ENCODE measurements at regions not wholly inside any gene's neighbourhood (a gene's known extent, or its start where the extent isn't known, plus 50 kb on each side); places are given as distances from the start of the nearest gene placed in this dataset.

DNA sequence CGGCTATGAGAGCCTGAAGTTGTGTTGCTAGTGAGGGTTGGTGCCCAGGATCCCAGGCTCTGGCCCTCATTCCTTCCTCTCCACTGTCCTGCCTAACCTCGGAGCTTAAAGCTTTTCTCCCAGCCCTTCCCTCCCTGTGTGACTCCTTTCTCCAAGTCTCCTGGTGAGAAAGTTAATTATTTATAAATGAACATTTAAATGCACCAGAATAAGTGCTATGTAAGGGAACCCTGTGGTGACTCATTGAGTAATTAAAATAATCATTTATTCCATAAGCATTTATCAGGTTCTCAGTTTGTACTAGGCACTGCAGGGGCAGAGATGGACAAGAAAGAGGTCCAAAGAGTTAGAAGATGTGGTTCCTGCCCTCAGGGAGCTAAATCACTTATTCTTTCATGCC lies 89.1 kb upstream of the ISX start:
- no peak for DNase-seq (ENCODE audit: insufficient read length, low spot score)
- FAIRE-seq = no peak
- TF ChIP-seq PAX5 (IDR thresholded peaks at IDR 0.05; ENCODE audit: insufficient read depth, low read length, severe bottlenecking) (no peak), SPI1 (IDR thresholded peaks at IDR 0.05; ENCODE audit: low read depth, low read length) (no peak), TAF1 (IDR thresholded peaks at IDR 0.05; ENCODE audit: low read depth, low read length) (no peak), POU2F2 (IDR thresholded peaks at IDR 0.05; ENCODE audit: low read depth, low read length) (no peak), POLR2A (IDR thresholded peaks at IDR 0.05; ENCODE audit: low read depth, low read length) (no peak), POLR2AphosphoS5 (IDR thresholded peaks at IDR 0.05; ENCODE audit: low read depth, low read length) (no peak)

- DNase-seq (ENCODE audit: insufficient read length, low spot score) (no peak), FAIRE-seq (no peak)
- TF ChIP-seq POLR2AphosphoS5 (IDR thresholded peaks at IDR 0.05; ENCODE audit: low read depth, low read length) (no peak), TAF1 (IDR thresholded peaks at IDR 0.05; ENCODE audit: low read depth, low read length) (no peak), PAX5 (IDR thresholded peaks at IDR 0.05; ENCODE audit: insufficient read depth, low read length, severe bottlenecking) (no peak), POU2F2 (IDR thresholded peaks at IDR 0.05; ENCODE audit: low read depth, low read length) (no peak), SPI1 (IDR thresholded peaks at IDR 0.05; ENCODE audit: low read depth, low read length) (no peak), POLR2A (IDR thresholded peaks at IDR 0.05; ENCODE audit: low read depth, low read length) (no peak)
Measured at GRCh38 chr22:34986523-34986922, 79.4 kb upstream of the ISX start.

DNA sequence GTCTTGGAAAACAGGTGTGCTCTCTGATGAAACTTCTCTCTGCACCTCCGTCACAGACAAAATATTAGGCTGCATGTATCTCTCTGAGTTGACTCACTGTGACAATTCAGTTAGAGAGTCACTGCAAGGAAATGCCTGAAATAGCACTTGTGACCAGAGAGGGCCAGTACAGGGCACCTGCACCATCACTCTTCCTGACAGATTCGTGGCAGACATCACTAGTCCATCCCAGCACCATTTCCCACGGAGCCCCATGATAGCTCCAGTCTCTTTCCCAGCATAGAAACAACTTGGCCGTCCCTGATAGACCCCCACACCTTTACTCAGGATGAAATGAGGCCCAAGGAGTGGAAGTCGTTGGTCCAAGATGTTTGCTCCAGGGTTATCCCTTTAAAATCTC lies 73.3 kb upstream of the ISX start:
- DNase-seq (ENCODE audit: insufficient read length, low spot score) = no peak
- FAIRE-seq = no peak
- no peak for TF ChIP-seq SPI1 (IDR thresholded peaks at IDR 0.05; ENCODE audit: low read depth, low read length)
- no peak for TF ChIP-seq POLR2A (IDR thresholded peaks at IDR 0.05; ENCODE audit: low read depth, low read length)
- no peak for TF ChIP-seq POLR2AphosphoS5 (IDR thresholded peaks at IDR 0.05; ENCODE audit: low read depth, low read length)
- TF ChIP-seq TAF1 (IDR thresholded peaks at IDR 0.05; ENCODE audit: low read depth, low read length) = no peak
- no peak for TF ChIP-seq PAX5 (IDR thresholded peaks at IDR 0.05; ENCODE audit: insufficient read depth, low read length, severe bottlenecking)

DNA sequence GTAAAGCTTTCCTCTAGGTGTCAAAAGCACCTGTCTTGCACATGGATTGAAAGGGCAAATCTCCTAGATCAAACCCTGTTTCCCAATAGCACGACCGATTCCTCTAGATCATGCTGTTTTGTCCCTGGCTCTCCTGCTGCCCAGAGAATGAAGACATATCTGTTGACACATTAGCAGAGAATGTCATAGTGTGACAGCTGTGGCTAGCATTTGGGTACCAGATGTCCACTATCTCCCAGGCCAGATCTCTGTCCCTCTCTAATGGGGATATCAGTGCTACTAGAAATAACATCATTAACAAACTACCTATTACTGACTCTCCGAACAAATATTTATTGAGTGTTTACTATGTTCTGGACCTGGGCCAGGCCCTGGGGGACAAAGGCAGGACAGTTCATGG lies 72.4 kb upstream of the ISX start:
- TF ChIP-seq POLR2A (IDR thresholded peaks at IDR 0.05; ENCODE audit: low read depth, low read length) (no peak), PAX5 (IDR thresholded peaks at IDR 0.05; ENCODE audit: insufficient read depth, low read length, severe bottlenecking) (no peak), TAF1 (IDR thresholded peaks at IDR 0.05; ENCODE audit: low read depth, low read length) (no peak), SPI1 (IDR thresholded peaks at IDR 0.05; ENCODE audit: low read depth, low read length) (no peak), POU2F2 (IDR thresholded peaks at IDR 0.05; ENCODE audit: low read depth, low read length) (no peak), POLR2AphosphoS5 (IDR thresholded peaks at IDR 0.05; ENCODE audit: low read depth, low read length) (no peak)
- FAIRE-seq = no peak
- DNase-seq (ENCODE audit: insufficient read length, low spot score) = no peak

DNA sequence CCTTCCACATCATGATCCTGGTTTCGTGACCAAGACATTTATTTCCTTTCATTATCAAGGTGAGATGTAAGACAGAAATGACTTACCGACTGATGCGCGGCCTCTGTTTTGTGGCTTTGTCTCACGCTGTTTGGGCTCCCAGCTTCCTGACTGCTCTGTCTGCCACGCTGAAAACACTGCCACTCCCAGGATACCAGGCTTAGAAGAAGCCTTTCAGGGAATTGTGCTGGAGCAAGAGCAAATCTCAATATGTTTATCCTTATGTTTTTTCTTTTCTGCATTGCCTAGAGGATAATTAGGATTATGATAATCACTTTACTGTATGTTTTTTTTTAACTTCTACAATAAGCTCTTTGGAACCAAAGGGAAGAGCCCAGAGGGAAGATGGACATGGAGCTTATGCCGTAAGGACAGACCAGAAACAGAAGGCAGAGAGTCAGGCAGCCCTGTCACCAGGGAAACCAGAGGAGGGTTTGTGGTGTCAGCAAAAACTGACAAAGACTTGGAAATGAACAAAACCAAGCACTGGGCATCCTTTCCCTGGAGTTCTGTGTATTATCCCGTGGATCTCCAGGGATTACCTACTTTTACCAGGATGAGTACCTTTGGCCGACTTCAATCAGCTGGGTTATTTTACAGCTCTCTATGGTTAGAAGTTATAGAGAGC lies 68.2 kb upstream of the ISX start:
- FAIRE-seq (no peak), DNase-seq (ENCODE audit: insufficient read length, low spot score) (no peak)

DNA sequence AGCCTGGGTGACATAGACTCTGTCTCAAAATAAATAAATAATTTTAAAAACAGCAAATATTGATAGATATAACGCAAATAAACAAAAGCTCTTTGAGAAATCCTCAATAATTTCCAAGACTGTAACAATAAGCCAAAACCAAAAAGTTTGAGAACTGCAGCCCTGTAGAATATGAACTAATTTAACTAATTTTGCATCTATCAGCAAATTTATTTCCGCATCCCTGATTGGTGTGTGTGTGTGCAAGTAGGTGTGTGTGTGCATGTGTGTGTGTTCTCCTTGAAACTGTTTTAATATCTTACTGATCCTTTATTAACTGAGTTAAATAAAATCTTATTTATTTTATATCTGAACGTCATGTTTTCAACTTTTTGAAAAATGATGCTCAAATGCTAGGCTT lies 67.0 kb upstream of the ISX start:
- FAIRE-seq = no peak

More for the DNA sequence above, 68.2 kb upstream of the ISX start:
- TF ChIP-seq POLR2AphosphoS5 (IDR thresholded peaks at IDR 0.05; ENCODE audit: low read depth, low read length) (no peak), POLR2A (IDR thresholded peaks at IDR 0.05; ENCODE audit: low read depth, low read length) (no peak), POU2F2 (IDR thresholded peaks at IDR 0.05; ENCODE audit: low read depth, low read length) (no peak), TAF1 (IDR thresholded peaks at IDR 0.05; ENCODE audit: low read depth, low read length) (no peak), PAX5 (IDR thresholded peaks at IDR 0.05; ENCODE audit: insufficient read depth, low read length, severe bottlenecking) (no peak), SPI1 (IDR thresholded peaks at IDR 0.05; ENCODE audit: low read depth, low read length) (no peak)

GRCh38 chr22:35008213-35008612 lies 57.7 kb upstream of the ISX start:
- DNase-seq (ENCODE audit: insufficient read length, low spot score) (no peak), FAIRE-seq (no peak)
- TF ChIP-seq POLR2AphosphoS5 (IDR thresholded peaks at IDR 0.05; ENCODE audit: low read depth, low read length) = no peak
- no peak for TF ChIP-seq POLR2A (IDR thresholded peaks at IDR 0.05; ENCODE audit: low read depth, low read length)
- peak; percentile 75 for TF ChIP-seq SPI1 (IDR thresholded peaks at IDR 0.05; ENCODE audit: low read depth, low read length)
- TF ChIP-seq POU2F2 (IDR thresholded peaks at IDR 0.05; ENCODE audit: low read depth, low read length) = no peak

More for the DNA sequence above, 67.0 kb upstream of the ISX start:
- TF ChIP-seq PAX5 (IDR thresholded peaks at IDR 0.05; ENCODE audit: insufficient read depth, low read length, severe bottlenecking) (no peak), TAF1 (IDR thresholded peaks at IDR 0.05; ENCODE audit: low read depth, low read length) (no peak), POLR2AphosphoS5 (IDR thresholded peaks at IDR 0.05; ENCODE audit: low read depth, low read length) (no peak), POU2F2 (IDR thresholded peaks at IDR 0.05; ENCODE audit: low read depth, low read length) (no peak), SPI1 (IDR thresholded peaks at IDR 0.05; ENCODE audit: low read depth, low read length) (no peak), POLR2A (IDR thresholded peaks at IDR 0.05; ENCODE audit: low read depth, low read length) (no peak)
- DNase-seq (ENCODE audit: insufficient read length, low spot score) = no peak

DNA sequence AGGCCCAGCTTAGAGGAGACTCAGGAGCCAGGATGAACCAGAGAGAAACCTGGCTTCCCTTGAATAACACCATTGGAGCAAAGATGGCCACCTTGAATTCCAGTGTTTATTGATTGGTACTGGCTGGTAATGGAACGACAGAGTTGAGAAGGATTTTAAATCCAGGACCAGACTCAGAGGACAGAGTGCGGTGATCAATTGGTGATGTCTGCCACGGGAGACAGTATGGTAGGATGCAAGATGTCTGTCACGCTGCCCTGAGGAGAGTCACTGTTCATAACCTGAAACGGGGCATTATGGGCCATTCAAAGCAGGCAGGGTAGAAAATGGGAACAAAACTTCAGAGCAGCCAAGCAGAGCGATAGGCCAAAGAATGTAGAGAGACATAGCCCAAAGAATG lies 55.4 kb upstream of the ISX start:
- no peak for FAIRE-seq
- TF ChIP-seq POLR2A (IDR thresholded peaks at IDR 0.05; ENCODE audit: low read depth, low read length) (no peak), POLR2AphosphoS5 (IDR thresholded peaks at IDR 0.05; ENCODE audit: low read depth, low read length) (no peak), POU2F2 (IDR thresholded peaks at IDR 0.05; ENCODE audit: low read depth, low read length) (no peak), SPI1 (IDR thresholded peaks at IDR 0.05; ENCODE audit: low read depth, low read length) (no peak), PAX5 (IDR thresholded peaks at IDR 0.05; ENCODE audit: insufficient read depth, low read length, severe bottlenecking) (no peak), TAF1 (IDR thresholded peaks at IDR 0.05; ENCODE audit: low read depth, low read length) (no peak)
- no peak for DNase-seq (ENCODE audit: insufficient read length, low spot score)

DNA sequence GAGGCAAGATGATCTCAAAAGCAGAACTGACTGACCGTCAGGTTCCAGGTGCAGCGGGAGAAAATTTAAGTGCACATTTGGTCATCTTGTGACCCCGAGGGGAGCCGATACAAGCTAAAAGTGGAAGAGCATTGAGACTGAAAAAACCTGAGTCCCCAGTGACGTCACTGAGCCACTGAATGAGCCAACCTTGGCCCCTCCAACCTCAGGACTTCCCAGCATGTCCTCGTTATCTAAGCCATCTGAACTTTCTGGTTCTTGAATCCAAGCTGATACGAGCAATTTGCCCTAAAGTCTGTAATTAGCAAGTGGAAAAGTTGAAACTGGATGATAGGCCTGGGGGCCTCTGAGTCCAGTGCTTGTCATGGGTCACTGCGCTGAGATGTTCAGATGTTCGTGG lies 51.1 kb upstream of the ISX start:
- TF ChIP-seq POLR2AphosphoS5 (IDR thresholded peaks at IDR 0.05; ENCODE audit: low read depth, low read length) = no peak
- no peak for TF ChIP-seq POLR2A (IDR thresholded peaks at IDR 0.05; ENCODE audit: low read depth, low read length)
- no peak for FAIRE-seq

More for the DNA sequence above, 51.1 kb upstream of the ISX start:
- no peak for DNase-seq (ENCODE audit: insufficient read length, low spot score)
